GM19452 (cell line): ENCODE measurements at regions not wholly inside any gene's neighbourhood (a gene's known extent, or its start where the extent isn't known, plus 50 kb on each side); places are given as distances from the start of the nearest gene placed in this dataset.

Experiments
- ATAC-seq: cut with Tn5 transposase; IDR thresholded peaks from one replicate; pipeline ENCODE4 v1.9.1; 2021; ENCODE audit not compliant: unreplicated experiment

GRCh38 chr21:45592208-45592619 is 50.0 kb upstream of the SLC19A1 start:
- ATAC-seq: peak; percentile 47

DNA sequence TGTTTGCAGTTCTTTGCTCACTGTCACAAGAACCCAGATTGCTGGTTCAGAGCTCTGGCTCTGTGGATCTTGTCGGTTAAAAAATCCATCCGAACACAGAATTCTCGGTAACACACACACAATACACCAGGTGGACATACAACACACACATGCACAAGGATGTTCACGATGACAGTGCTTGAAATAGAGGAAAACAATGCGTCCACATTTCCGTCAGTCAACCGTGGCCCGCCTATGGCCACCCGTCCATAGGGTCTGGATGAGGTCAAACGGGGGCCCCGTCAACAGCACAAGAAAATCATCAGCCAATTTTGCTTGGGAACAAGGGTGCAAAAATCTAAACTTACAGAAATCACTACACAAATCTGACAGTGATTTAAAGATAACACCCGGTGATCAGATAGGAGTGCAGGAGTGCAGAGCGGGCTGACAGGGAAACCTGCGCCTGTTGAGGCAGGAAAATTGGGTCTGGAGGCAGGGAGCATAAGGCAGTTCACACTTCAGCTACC is 50.4 kb upstream of the SLC19A1 start:
- no peak for ATAC-seq

DNA sequence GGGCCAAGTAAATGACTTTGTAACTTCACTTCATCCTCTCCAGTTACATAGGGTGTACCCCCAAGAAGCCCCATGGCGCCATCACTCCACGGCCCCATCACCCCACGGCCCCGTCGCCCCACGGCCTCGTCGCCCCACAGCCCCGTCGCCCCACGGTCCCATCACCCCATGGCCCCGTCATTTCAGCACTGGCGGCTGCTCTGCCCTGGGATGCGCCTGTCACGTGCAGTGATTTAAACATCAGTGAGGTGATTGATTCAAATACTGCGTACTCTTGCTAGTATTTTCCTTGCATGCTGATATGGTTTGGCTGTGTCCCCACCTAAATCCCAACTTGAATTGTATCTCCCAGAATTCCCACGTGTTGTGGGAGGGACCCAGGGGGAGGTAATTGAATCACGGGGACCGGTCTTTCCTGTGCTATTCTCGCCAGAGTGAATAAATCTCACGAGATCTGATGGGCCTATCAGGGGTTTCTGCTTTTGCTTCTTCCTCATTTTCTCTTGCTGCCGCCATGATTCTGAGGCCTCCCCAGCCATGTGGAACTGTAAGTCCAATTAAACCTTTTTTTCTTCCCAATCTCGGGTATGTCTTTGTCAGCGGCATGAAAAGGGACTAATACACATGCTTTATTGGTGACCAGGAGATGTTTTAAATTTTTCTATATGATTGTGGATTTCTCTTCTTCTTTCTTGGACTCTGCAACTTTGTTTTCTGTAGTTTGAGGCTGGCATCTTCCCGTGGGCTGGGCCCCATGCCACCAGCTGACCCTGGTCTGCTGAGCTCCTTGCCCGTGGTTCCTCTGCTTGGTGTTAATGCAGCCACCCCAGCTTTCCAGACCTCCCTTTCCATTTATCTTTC is 50.1 kb upstream of the PCBP3 start:
- ATAC-seq: no peak
